GM12874 (cell line): ENCODE measurements at regions not wholly inside any gene's neighbourhood (a gene's known extent, or its start where the extent isn't known, plus 50 kb on each side); places are given as distances from the start of the nearest gene placed in this dataset.
A peak's percentile ranks its signal among the peaks of the same experiment; 100 is the strongest.

ENCODE experiments used
- TF ChIP-seq, protein P1 (sequence below): IDR thresholded peaks from 2 replicates; pipeline ENCODE4 v1.5.1; 2011; ENCODE audit warnings: low read depth, mild to moderate bottlenecking, control low read depth, low read length, moderate library complexity; ENCODE audit not compliant: insufficient read depth

DNA sequence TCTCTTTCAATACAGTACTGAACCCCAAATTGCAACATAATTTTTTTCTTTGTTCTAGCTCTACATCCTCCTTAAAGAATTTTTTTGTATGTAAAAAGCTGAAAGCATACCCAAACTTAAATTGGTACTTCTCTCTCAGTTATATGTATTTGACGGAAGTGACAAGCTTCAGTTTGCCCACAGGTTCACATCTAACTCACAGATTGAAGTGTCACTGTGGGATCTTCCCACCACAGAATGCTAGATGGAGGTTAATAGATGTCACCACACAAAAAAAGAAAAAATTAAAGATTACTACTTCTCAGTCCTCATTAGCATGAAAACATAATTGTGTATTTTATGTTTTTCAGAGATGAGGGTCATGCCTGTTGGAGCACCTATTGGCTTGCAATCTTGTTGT, 150.9 kb upstream of the GHITM start:
- TF ChIP-seq, protein P1, sequence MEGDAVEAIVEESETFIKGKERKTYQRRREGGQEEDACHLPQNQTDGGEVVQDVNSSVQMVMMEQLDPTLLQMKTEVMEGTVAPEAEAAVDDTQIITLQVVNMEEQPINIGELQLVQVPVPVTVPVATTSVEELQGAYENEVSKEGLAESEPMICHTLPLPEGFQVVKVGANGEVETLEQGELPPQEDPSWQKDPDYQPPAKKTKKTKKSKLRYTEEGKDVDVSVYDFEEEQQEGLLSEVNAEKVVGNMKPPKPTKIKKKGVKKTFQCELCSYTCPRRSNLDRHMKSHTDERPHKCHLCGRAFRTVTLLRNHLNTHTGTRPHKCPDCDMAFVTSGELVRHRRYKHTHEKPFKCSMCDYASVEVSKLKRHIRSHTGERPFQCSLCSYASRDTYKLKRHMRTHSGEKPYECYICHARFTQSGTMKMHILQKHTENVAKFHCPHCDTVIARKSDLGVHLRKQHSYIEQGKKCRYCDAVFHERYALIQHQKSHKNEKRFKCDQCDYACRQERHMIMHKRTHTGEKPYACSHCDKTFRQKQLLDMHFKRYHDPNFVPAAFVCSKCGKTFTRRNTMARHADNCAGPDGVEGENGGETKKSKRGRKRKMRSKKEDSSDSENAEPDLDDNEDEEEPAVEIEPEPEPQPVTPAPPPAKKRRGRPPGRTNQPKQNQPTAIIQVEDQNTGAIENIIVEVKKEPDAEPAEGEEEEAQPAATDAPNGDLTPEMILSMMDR = no peak

DNA sequence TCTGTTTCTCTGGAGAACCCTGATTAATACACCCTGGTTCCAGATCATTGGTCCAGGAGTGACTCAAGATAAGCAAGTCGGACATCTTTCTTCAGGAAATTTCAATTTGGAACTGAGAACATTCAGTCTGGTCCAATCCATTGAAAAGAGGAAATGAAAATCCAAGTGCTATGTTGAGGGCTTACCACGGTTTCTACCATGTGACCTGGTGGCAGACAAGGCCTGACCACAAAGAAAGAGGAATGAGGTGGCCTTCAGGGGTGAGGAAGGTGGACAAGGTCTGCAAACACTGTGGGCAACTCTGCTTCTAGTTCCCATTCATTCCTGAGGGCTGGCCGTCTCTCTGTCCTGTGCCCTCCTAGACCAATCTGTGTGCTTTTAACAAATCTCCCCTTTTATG, 149.2 kb upstream of the GHITM start:
- TF ChIP-seq, protein P1 = no peak

DNA sequence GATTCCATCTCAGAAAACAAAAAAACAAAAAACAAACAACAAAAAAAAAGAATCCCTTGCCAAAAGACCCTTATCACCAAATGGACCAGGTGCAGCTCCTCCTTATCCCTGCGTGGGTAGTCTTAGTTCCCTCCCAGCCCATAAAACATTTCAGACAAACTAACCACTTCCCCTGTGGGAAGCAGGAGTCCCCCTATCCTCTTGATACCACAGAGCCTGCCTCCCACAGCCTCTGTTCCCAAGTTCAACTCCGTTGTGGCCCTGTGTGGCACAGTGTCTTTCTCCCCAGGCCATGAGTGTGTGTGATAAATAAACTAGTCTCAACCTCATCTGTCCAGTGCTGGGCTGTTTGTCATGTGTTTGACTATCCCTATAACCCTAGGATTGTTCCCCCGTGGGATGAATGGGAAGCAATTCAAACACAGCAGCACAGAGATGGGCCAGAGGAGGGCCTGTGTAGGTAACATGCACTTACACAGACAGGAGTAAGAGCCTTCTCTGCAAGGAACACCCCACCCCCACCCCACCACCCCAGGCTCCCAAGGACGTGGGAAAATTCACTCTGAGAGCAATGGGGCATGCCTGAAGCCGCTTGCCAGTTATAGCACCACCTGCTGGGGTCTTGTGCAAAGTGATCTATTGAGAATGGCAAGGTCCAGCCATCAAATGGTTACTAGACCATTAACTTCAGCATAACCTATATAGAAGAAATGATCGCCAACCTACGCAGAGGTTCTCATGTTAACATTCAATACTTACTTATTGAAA, 147.1 kb upstream of the GHITM start:
- TF ChIP-seq, protein P1 = peak; percentile 65

DNA sequence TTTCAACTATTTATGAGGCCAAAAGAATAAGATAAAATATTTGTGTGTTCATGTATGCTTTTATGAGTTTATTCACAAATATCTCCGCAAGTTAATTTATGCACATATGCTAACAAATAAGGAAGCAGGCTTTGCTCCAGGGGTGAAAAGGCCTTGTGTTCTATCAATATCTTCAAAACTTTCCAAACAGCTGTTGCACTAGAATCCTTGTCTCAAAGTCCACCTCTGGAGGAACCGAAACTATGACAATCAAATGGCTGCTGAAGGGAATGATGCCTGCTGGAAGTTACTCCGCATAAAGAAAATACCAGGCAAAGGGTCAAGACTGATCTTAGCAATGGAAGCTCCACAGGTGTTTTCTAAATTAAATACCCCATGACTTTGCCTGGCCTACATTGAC, 145.0 kb upstream of the GHITM start:
- TF ChIP-seq, protein P1 = no peak

DNA sequence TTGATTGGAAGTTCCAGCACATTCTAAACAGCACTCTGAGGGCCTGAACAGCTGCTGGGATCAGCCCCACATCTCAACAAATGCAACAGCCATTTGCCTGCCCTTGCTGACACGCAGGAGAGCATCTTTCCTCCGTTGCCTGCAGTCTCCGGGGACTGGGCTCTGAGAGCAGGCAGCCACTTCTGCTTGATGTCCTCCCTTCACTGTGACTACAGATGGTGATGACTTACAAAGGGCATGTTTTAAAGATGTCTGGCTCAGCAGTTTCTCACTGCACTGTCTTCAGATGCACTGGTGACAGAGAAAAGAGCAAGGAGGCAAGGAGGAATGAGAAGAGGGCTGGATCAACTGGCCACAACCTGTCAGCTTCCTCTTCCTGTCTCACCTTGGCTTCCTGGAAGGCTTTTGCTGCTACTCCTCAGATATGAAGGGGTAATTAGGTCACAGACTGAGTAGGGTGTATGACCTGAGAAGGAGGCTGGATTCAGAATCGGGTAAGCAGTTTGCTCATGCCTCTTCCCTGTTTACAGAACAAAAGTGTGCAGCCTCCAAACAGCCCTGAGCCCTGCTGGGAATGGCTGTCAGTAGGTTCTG, 143.5 kb upstream of the GHITM start:
- TF ChIP-seq, protein P1 = no peak

DNA sequence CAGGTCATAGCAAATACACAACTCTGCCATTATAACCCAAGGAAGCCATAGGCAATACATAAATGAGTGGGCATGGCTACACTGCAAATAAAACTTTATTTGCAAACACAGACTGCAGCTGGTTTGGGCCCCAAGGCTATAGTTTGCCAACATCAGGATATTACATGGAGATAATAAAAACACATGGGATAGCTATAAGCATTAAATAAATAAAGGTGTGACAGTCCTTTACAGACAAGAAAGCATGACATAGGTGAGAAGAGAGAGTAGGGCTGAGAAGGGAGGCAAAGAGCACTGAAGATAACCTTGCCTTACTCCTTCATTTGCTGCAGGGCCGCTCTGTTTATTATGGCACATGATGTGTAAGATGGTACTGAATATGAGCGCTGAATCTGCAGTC, 135.1 kb upstream of the GHITM start:
- TF ChIP-seq, protein P1 = no peak

DNA sequence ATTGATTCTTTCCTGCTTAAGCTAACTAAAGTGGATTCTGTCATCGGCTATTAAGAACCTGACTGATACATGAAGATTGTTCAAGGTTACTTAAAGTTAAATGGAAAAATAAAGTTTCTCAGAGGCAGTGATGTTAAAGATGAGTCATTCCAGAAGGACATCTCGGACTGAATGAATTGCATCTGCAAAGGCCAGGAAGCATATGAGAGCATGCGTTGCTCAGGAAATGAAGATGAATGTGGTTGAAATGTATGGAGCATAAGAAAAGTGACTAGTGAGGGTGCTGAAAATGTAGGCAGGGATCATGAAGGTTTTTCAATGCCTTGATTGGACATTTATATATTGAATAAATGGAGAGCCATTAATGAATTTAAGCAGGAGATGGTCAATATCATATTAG, 133.9 kb upstream of the GHITM start:
- TF ChIP-seq, protein P1 = no peak
